HG02623 (cell line): ENCODE measurements at regions not wholly inside any gene's neighbourhood (a gene's known extent, or its start where the extent isn't known, plus 50 kb on each side); places are given as distances from the start of the nearest gene placed in this dataset.

ENCODE experiments used
- ATAC-seq: cut with Tn5 transposase; IDR thresholded peaks from one replicate; pipeline ENCODE4 v1.9.1; 2021; ENCODE audit warnings: moderate library complexity; ENCODE audit not compliant: unreplicated experiment

- ATAC-seq: no peak
Observed at GRCh38 chr2:81550277-81550676, 1245.7 kb upstream of the LRRTM1 start.

- ATAC-seq: no peak
Observed at GRCh38 chr2:81549646-81550045, 1245.1 kb upstream of the LRRTM1 start.

GRCh38 chr2:81545626-81546025 lies 1241.1 kb upstream of the LRRTM1 start:
- no peak for ATAC-seq

- no peak for ATAC-seq
Observed at GRCh38 chr2:81542119-81542518, 1237.6 kb upstream of the LRRTM1 start.

GRCh38 chr2:81529944-81530343 lies 1225.4 kb upstream of the LRRTM1 start:
- no peak for ATAC-seq

- ATAC-seq: peak; percentile 81
Observed at GRCh38 chr2:81528852-81529480, 1224.4 kb upstream of the LRRTM1 start.

- no peak for ATAC-seq
Observed at GRCh38 chr2:81523344-81523743, 1218.8 kb upstream of the LRRTM1 start.

GRCh38 chr2:81513328-81513727 lies 1208.8 kb upstream of the LRRTM1 start:
- no peak for ATAC-seq

- no peak for ATAC-seq
Observed at GRCh38 chr2:81505586-81505985, 1201.0 kb upstream of the LRRTM1 start.

GRCh38 chr2:81495556-81495955 lies 1191.0 kb upstream of the LRRTM1 start:
- ATAC-seq: no peak

GRCh38 chr2:81483254-81483653 lies 1178.7 kb upstream of the LRRTM1 start:
- ATAC-seq: no peak

GRCh38 chr2:81481994-81482368 lies 1177.4 kb upstream of the LRRTM1 start:
- ATAC-seq: no peak

GRCh38 chr2:81481242-81481993 lies 1176.9 kb upstream of the LRRTM1 start:
- no peak for ATAC-seq

- ATAC-seq: no peak
Observed at GRCh38 chr2:81467096-81467495, 1162.5 kb upstream of the LRRTM1 start.

- no peak for ATAC-seq
Observed at GRCh38 chr2:81462420-81462819, 1157.9 kb upstream of the LRRTM1 start.

GRCh38 chr2:81445176-81445575 lies 1140.6 kb upstream of the LRRTM1 start:
- no peak for ATAC-seq

GRCh38 chr2:81437456-81438000 lies 1133.0 kb upstream of the LRRTM1 start:
- no peak for ATAC-seq

GRCh38 chr2:81436256-81436655 lies 1131.7 kb upstream of the LRRTM1 start:
- no peak for ATAC-seq

- ATAC-seq: no peak
Observed at GRCh38 chr2:81412681-81413080, 1108.1 kb upstream of the LRRTM1 start.

GRCh38 chr2:81403508-81403907 lies 1099.0 kb upstream of the LRRTM1 start:
- no peak for ATAC-seq

GRCh38 chr2:81396417-81397019 lies 1092.0 kb upstream of the LRRTM1 start:
- no peak for ATAC-seq

GRCh38 chr2:81395746-81396145 lies 1091.2 kb upstream of the LRRTM1 start:
- no peak for ATAC-seq
